WTC11 (cell line): ENCODE measurements at regions not wholly inside any gene's neighbourhood (a gene's known extent, or its start where the extent isn't known, plus 50 kb on each side); places are given as distances from the start of the nearest gene placed in this dataset.

ENCODE experiments used
- ATAC-seq: fragments of 200-7000 bp; cut with Tn5 transposase; 2 replicates; pipeline ENCODE4 v1.10.0; 2021; ENCODE audit warnings: mild to moderate bottlenecking, moderate library complexity
- CTCF ChIA-PET: fragments of 300-600 bp; sonication (Branson Sonifier 250); formaldehyde crosslinking; loops from one replicate; lab custom pipeline; 2021; ENCODE audit warnings: antibody characterized with exemption; lab: Charles Lee
- POLR2A ChIA-PET: fragments of 350-600 bp; sonication (Branson Sonifier 250); formaldehyde crosslinking; loops from one replicate; lab custom pipeline; 2021; ENCODE audit warnings: antibody characterized with exemption; lab: Charles Lee
- DNase-seq: peaks from one replicate; pipeline ENCODE4 v3.0.0; 2021; ENCODE audit warnings: low spot score
- H3K27ac Mint-ChIP-seq: 2 replicates; pipeline ENCODE4 v1.8.0; 2021; ENCODE audit warnings: mixed read lengths
- H3K27me3 Mint-ChIP-seq: 2 replicates; pipeline ENCODE4 v1.8.0; 2021; ENCODE audit warnings: low read depth, mild to moderate bottlenecking, moderate library complexity, mixed read lengths
- H3K36me3 Mint-ChIP-seq: 2 replicates; pipeline ENCODE4 v1.8.0; 2021; ENCODE audit warnings: mixed read lengths
- H3K4me1 Mint-ChIP-seq: 2 replicates; pipeline ENCODE4 v1.8.0; 2022; ENCODE audit warnings: mixed read lengths
- H3K4me3 Mint-ChIP-seq: 2 replicates; pipeline ENCODE4 v1.8.0; 2021; ENCODE audit warnings: mild to moderate bottlenecking, moderate library complexity, mixed read lengths
- H3K9me3 Mint-ChIP-seq: 2 replicates; pipeline ENCODE4 v1.8.0; 2021; ENCODE audit warnings: mixed read lengths
- AR ChIP-seq: fragments of 250-450 bp; sonication (Bioruptor Pico); IDR thresholded peaks from 2 replicates; pipeline ENCODE4 v1.9.0; 2021; ENCODE audit warnings: mild to moderate bottlenecking
- CREB1 ChIP-seq: sonication (generic); formaldehyde crosslinking; IDR thresholded peaks from 2 replicates; pipeline ENCODE4 v1.8.0; 2023; ENCODE audit warnings: mild to moderate bottlenecking, missing genetic modification reagents
- CREM ChIP-seq: sonication (generic); formaldehyde crosslinking; IDR thresholded peaks from 2 replicates; pipeline ENCODE4 v1.8.1; 2022; ENCODE audit warnings: mild to moderate bottlenecking, missing genetic modification reagents, moderate library complexity
- ERG ChIP-seq: fragments of 250-450 bp; sonication (Bioruptor Pico); IDR thresholded peaks from 2 replicates; pipeline ENCODE4 v1.8.0; 2021; ENCODE audit warnings: mild to moderate bottlenecking
- FOXP4 ChIP-seq: sonication (generic); formaldehyde crosslinking; IDR thresholded peaks from 2 replicates; pipeline ENCODE4 v1.8.0; 2022; ENCODE audit warnings: mild to moderate bottlenecking, missing genetic modification reagents
- HMGXB4 ChIP-seq: sonication (generic); formaldehyde crosslinking; IDR thresholded peaks from 2 replicates; pipeline ENCODE4 v1.8.1; 2023; ENCODE audit warnings: mild to moderate bottlenecking, moderate library complexity, missing genetic modification reagents
- IRF2 ChIP-seq: sonication (generic); formaldehyde crosslinking; IDR thresholded peaks from 2 replicates; pipeline ENCODE4 v1.8.0; 2022; ENCODE audit warnings: low read depth, missing genetic modification reagents, borderline replicate concordance
- MYBL2 ChIP-seq: sonication (generic); formaldehyde crosslinking; IDR thresholded peaks from 2 replicates; pipeline ENCODE4 v1.8.1; 2023; ENCODE audit warnings: mild to moderate bottlenecking, moderate library complexity, missing genetic modification reagents
- PRDM15 ChIP-seq: sonication (generic); formaldehyde crosslinking; IDR thresholded peaks from 2 replicates; pipeline ENCODE4 v1.8.0; 2022; ENCODE audit warnings: missing genetic modification reagents
- TCF7 ChIP-seq: sonication (generic); formaldehyde crosslinking; IDR thresholded peaks from 2 replicates; pipeline ENCODE4 v1.8.0; 2022; ENCODE audit warnings: mild to moderate bottlenecking, low read depth, missing genetic modification reagents, moderate library complexity
- TP53 ChIP-seq: sonication (generic); formaldehyde crosslinking; IDR thresholded peaks from 2 replicates; pipeline ENCODE4 v1.8.1; 2023; ENCODE audit warnings: mild to moderate bottlenecking, missing genetic modification reagents
- ZNF512 ChIP-seq: sonication (generic); formaldehyde crosslinking; IDR thresholded peaks from 2 replicates; pipeline ENCODE4 v1.8.1; 2022; ENCODE audit warnings: missing genetic modification reagents, borderline replicate concordance
- ZSCAN18 ChIP-seq: fragments of 250-450 bp; sonication (Bioruptor Pico); IDR thresholded peaks from 2 replicates; pipeline ENCODE4 v2.1.2; 2022; ENCODE audit warnings: mild to moderate bottlenecking, moderate library complexity
- TF ChIP-seq, protein P1 (sequence below): sonication (generic); formaldehyde crosslinking; conservative IDR thresholded peaks from 2 replicates; pipeline ENCODE4 v1.8.1; 2022; ENCODE audit warnings: mild to moderate bottlenecking, missing genetic modification reagents
- TF ChIP-seq, protein P2 (sequence below): sonication (generic); formaldehyde crosslinking; IDR thresholded peaks from 2 replicates; pipeline ENCODE4 v1.8.1; 2022; ENCODE audit warnings: low read depth, missing genetic modification reagents, borderline replicate concordance
- TF ChIP-seq, protein P3 (sequence below): sonication (generic); formaldehyde crosslinking; IDR thresholded peaks from 2 replicates; pipeline ENCODE4 v1.8.0; 2023; ENCODE audit warnings: mild to moderate bottlenecking, missing genetic modification reagents

- no peak for TF ChIP-seq CREM (CRISPR knock-in tag)
- no peak for TF ChIP-seq IRF2 (CRISPR knock-in tag)
These were observed 195.8 kb downstream of the IRX5 start (continued) for GRCh38 chr16:55126456-55126855.

GRCh38 chr16:55130456-55130855, 193.5 kb upstream of the IRX6 start:
- peaks cover 14% of the 10 kb centered on the region for H3K4me1 Mint-ChIP-seq
- ATAC-seq (no peak), DNase-seq (no peak)
- H3K9me3 Mint-ChIP-seq = peaks cover 6% of the 10 kb centered on the region
- no peak overlapping the region for H3K27ac Mint-ChIP-seq
- CTCF ChIA-PET = no interaction called here
- no peaks in the 10 kb centered on the region for H3K27me3 Mint-ChIP-seq
- H3K36me3 Mint-ChIP-seq = no peaks in the 10 kb centered on the region
- POLR2A ChIA-PET = no interaction called here
- no peak overlapping the region for H3K4me3 Mint-ChIP-seq
- TF ChIP-seq PRDM15 (CRISPR knock-in tag) = no peak
- no peak for TF ChIP-seq TP53 (CRISPR knock-in tag)
- TF ChIP-seq AR (CRISPR knock-in tag) = no peak
- no peak for TF ChIP-seq FOXP4 (CRISPR knock-in tag)
- TF ChIP-seq, protein P1, sequence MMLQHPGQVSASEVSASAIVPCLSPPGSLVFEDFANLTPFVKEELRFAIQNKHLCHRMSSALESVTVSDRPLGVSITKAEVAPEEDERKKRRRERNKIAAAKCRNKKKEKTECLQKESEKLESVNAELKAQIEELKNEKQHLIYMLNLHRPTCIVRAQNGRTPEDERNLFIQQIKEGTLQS = no peak
- no peak for TF ChIP-seq TCF7 (CRISPR knock-in tag)
- TF ChIP-seq, protein P2, sequence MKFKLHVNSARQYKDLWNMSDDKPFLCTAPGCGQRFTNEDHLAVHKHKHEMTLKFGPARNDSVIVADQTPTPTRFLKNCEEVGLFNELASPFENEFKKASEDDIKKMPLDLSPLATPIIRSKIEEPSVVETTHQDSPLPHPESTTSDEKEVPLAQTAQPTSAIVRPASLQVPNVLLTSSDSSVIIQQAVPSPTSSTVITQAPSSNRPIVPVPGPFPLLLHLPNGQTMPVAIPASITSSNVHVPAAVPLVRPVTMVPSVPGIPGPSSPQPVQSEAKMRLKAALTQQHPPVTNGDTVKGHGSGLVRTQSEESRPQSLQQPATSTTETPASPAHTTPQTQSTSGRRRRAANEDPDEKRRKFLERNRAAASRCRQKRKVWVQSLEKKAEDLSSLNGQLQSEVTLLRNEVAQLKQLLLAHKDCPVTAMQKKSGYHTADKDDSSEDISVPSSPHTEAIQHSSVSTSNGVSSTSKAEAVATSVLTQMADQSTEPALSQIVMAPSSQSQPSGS (CRISPR knock-in tag) = no peak
- TF ChIP-seq MYBL2 (CRISPR knock-in tag) = no peak
- TF ChIP-seq, protein P3, sequence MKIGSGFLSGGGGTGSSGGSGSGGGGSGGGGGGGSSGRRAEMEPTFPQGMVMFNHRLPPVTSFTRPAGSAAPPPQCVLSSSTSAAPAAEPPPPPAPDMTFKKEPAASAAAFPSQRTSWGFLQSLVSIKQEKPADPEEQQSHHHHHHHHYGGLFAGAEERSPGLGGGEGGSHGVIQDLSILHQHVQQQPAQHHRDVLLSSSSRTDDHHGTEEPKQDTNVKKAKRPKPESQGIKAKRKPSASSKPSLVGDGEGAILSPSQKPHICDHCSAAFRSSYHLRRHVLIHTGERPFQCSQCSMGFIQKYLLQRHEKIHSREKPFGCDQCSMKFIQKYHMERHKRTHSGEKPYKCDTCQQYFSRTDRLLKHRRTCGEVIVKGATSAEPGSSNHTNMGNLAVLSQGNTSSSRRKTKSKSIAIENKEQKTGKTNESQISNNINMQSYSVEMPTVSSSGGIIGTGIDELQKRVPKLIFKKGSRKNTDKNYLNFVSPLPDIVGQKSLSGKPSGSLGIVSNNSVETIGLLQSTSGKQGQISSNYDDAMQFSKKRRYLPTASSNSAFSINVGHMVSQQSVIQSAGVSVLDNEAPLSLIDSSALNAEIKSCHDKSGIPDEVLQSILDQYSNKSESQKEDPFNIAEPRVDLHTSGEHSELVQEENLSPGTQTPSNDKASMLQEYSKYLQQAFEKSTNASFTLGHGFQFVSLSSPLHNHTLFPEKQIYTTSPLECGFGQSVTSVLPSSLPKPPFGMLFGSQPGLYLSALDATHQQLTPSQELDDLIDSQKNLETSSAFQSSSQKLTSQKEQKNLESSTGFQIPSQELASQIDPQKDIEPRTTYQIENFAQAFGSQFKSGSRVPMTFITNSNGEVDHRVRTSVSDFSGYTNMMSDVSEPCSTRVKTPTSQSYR = no peak
- TF ChIP-seq ERG = no peak
- TF ChIP-seq ZSCAN18 (CRISPR knock-in tag) = no peak
- TF ChIP-seq CREB1 (CRISPR knock-in tag) = no peak
- no peak for TF ChIP-seq ZNF512 (CRISPR knock-in tag)
- no peak for TF ChIP-seq HMGXB4 (CRISPR knock-in tag)
